WTC11 (cell line): ENCODE measurements at regions not wholly inside any gene's neighbourhood (a gene's known extent, or its start where the extent isn't known, plus 50 kb on each side); places are given as distances from the start of the nearest gene placed in this dataset.

ENCODE experiments used
- CTCF ChIP-seq: fragments of 200-600 bp; IDR thresholded peaks from 2 replicates; pipeline ENCODE4 v1.8.0; 2022; ENCODE audit warnings: antibody characterized with exemption
- MAX ChIP-seq: sonication (generic); formaldehyde crosslinking; IDR thresholded peaks from 2 replicates; pipeline ENCODE4 v1.8.0; 2022; ENCODE audit warnings: mild to moderate bottlenecking, missing genetic modification reagents
- SP1 ChIP-seq: sonication (generic); formaldehyde crosslinking; conservative IDR thresholded peaks from 2 replicates; pipeline ENCODE4 v1.8.1; 2022; ENCODE audit warnings: missing genetic modification reagents

DNA sequence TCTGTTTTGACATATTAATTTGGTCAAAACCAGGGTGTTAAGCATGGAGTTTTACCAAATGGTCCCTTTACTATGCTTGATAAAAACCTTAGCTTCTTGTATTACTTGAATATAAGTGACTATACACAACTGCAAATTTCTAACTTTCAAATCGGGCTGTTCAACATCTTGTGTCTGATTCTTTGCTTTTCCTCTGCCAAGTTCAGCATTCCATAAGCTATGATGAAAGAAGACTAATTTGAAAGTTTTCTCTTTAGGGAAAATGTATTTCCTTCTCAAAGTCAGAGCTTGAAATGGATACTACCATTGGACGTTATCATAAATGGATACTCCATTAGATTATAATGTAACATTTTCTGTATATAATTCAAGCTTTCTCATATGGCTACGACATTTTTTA is 792.9 kb downstream of the EFNA5 start:
- no peak for TF ChIP-seq CTCF
- TF ChIP-seq SP1 (CRISPR knock-in tag): no peak
- TF ChIP-seq MAX (CRISPR knock-in tag): no peak
